HG02642 (cell line): ENCODE measurements at regions not wholly inside any gene's neighbourhood (a gene's known extent, or its start where the extent isn't known, plus 50 kb on each side); places are given as distances from the start of the nearest gene placed in this dataset.

Source experiments
- ATAC-seq: cut with Tn5 transposase; IDR thresholded peaks from one replicate; pipeline ENCODE4 v1.9.1; 2021; ENCODE audit warnings: mild to moderate bottlenecking; ENCODE audit not compliant: unreplicated experiment, poor library complexity

DNA sequence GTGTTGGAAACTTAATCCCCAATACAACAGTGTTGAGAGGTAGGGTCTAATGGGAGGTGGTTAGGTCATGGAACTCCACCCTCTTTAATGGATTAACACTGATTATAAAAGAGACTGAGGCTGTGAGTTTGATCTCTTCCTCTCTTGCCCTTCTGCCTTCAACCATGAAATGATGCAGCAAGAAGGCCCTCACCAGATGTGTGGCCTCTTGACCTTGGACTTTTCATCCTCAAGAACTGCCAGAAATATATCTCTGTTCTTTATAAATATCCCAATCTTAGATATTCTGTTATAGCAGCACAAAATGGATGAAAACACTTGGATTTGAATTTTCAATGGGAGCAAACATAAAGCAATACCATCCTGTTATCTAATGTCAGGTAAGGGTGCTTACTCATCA lies 67.6 kb downstream of the NMUR2 start:
- ATAC-seq: no peak

DNA sequence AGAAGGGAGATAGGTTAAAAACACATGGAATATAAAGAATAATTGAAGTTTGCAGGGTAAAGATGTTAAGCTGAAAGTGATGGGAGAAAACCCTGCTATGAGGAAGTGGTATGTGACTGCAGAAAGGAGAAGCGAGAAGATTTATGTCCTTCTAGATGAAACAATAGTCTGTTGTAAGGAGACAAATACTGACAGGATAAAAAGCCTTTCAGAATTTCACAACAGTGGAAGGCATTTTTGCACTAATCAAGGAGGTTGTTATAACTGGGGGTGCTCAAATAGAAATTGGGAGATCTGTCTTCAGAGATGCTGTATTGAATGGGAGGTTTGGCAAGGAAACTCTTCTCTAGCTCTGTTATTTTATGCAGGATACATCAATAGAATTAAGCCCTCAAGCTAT lies 69.6 kb downstream of the NMUR2 start:
- no peak for ATAC-seq

DNA sequence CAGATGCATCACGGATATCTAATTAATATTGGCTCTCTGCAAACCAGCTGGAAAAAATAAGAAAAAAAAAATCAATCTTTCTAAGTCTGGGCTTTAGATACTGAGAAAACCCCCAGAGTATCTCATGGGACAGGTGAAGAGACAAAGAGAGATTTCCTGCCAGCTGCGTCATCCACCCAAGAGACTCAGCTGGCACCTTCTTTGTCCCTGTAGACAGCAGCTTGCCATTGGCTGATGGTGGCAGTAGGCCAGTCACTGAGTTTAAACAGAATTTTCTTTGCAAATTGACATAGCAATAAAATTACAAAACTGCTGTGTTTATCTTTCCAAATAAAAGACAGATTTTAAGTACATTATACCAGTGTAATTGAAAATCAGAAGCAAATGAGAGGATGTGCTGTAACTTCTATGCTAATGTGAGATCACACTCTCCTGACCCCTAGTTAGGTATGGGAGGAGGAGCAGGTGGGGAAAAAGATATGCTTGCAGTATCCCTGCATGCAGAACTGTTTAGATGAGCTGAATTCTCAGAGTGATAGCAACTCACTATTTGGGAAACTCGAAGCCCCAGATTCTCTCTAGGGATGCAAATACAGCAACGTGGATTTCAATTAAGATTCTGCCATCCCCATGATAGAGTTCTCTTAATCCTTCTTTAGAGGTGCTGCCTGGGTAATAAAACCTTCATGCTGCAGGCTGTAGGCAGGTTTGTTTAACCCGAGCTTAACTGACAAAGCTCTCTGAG lies 72.2 kb downstream of the NMUR2 start:
- no peak for ATAC-seq

DNA sequence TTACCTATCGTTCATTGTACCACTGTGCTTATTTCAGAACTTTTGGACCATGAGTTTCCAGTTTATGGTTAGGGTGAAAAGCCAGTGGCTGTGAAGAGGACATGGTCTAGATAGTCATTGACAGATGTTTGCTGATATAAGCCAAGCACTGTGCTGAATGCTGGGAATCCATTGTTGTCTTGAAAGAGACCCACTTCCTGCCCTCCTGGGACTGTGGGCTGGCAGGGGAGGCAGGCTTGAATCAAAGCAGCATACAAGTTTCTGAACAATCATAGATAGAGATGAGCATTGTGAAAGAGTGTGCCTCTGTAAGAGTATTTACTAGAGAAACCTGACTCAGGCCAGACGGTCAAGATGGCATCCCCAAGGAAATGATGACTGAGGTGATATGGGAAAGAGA lies 73.4 kb downstream of the NMUR2 start:
- no peak for ATAC-seq

DNA sequence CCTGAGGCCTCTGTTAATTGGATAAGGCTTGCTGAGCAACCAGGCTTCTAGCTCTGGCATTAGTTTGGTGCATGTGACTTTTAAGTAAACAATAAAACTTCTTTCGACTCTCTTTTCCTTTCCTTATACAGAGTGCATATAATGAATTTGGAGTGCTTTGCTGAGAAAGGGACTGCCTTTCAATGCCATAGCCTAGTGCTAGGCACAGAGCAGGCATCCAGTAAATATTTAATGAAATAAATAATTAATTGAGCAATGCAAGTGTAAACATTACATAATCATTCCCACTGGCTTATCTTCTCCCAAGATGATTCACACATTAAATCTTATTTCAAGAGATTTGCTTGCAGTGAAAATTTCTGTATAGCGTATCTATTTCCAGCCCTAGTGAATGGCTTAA lies 74.1 kb downstream of the NMUR2 start:
- ATAC-seq: no peak

DNA sequence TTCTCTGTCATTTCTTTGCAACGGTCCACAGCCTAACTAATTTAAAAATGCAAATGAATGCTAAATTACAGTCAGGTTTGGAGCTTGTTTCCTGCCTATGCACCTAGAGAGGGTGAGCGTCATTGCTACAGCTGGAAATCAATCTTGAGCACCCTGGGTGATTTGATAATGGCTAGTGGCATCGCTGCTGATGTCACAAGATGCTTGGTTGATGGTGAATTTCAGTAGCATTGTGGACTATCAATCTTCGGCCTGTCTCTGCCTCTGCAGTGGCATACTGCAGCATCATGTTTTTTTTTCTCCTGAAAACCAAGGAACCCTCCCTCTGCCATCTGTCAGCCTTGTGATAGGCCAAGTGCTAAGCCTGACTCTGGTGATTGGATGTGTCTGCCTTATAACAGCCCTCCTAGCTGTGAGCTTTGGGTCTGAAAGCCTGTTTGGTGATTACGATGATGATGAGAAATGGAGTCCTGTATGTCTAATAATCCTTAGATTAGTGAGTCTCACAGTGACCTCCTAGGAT lies 75.3 kb downstream of the NMUR2 start:
- no peak for ATAC-seq

GRCh38 chr5:152329207-152329606 lies 75.9 kb downstream of the NMUR2 start:
- ATAC-seq: no peak

DNA sequence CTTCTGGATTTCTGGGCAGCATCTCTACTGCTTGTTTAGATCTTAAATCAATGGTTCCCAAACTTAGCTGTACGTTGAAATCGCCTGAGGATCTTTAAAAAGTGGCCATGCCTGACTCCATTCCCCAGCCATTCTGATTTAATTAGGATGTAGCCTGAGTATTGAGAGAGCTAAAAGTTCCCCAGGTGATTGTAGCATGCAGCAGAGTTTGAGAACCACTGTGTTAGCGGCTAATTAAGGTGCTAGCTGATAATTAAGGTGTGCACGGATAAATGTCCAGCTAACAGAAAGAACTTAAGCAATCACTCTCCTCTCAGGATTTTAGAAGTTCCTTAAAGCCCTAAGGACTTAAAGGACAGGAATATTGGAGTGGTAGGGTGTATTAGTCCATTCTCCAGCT lies 89.1 kb downstream of the NMUR2 start:
- no peak for ATAC-seq

GRCh38 chr5:152314196-152314829 lies 90.8 kb downstream of the NMUR2 start:
- no peak for ATAC-seq

- ATAC-seq: no peak
These were observed 95.1 kb downstream of the NMUR2 start for GRCh38 chr5:152309926-152310450.

DNA sequence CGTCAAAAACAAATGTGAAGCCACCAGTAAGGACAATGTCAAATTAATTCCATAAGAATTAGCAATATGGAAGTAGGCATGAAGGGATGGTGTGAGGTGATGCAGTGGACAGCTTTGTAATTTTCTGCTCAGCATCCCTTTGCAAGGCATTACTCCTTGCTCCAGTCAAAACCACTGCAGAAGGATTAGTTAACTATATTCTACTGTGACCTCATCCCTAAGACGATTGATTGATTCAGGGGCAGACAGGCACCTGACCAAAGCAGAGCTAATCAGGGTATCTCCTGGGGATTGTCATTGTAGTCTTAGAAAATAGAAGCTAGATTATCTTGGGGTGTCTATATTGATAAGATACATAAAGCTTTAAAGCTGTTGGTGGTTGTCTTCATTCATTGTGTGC lies 98.7 kb downstream of the NMUR2 start:
- ATAC-seq: no peak

- ATAC-seq: no peak
These were observed 99.6 kb downstream of the NMUR2 start for GRCh38 chr5:152305525-152305924.

DNA sequence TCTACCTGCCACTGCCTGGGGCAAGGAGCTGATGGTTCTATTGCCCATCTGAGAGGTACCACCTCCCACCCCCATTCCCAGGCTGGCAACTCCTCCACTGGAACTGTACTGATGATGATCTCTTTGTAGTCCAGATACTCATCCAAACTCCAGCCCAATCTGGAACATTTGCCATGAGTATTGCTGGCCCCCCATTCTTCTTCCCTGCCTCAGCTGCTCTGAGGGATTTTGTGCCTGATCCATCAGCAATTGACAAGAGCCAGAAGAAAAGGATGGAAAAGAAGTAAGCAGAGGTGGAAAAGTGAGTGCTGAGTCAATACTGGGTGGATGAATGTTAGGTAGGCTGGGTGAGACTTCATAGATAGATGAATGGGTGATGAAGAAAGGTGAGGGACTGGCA lies 101.2 kb downstream of the NMUR2 start:
- no peak for ATAC-seq

- no peak for ATAC-seq
These were observed 107.2 kb downstream of the NMUR2 start for GRCh38 chr5:152297866-152298265.

DNA sequence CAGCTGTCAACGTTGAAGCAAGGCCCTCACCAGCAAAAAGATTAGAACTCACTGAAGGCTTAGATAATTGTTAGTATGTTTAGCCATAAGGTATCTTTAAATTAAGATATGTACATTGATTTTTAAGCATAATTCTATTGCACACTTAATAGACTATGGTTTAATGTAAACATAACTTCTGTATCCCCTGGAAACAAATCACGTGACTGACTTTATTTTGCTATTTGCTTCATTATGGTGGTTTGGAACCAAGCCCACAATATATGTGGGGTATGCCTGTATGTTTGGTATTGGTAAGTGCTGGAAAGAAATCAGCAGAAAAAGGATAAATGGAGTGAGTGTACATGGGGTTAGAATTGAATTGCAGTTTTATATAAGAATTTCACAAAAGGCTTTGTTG lies 111.9 kb downstream of the NMUR2 start:
- ATAC-seq: no peak

- no peak for ATAC-seq
These were observed 114.9 kb downstream of the NMUR2 start for GRCh38 chr5:152290181-152290580.

DNA sequence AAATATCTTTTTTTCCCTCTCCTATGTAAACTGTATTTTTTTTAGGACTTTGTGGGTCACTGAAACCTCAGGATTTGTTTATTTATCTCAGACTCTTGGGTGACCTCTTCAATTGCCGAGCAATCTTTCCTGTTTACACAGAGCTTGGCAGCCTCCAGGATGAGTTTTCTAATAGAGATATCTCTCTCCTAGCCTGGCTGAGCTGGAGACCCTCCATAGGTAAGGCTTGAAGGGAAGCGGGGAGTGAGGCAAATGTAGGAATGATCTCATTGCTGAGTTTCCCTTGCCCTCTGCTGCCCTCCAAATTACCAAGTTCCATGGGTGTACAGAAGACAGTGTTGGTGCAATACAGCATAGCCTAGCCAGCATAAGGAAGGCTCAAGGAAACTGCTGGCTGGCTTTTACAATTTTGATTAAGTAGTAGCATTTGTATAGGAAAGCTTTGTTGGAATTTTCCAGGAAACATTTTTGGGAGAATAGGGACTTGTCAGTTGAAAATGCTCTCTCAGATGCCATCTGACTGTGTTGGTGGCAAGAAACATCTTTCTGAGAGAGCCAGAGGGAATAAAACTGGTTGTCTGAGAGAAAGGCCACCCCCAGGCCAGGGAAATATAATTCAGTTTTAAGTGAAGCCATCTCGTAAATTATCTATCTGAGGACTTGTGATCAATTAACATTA lies 116.0 kb downstream of the NMUR2 start:
- no peak for ATAC-seq

- ATAC-seq: no peak
These were observed 116.6 kb downstream of the NMUR2 start for GRCh38 chr5:152288499-152288898.

GRCh38 chr5:152285764-152286163 lies 119.3 kb downstream of the NMUR2 start:
- no peak for ATAC-seq

GRCh38 chr5:152282331-152282730 lies 122.7 kb downstream of the NMUR2 start:
- no peak for ATAC-seq

- ATAC-seq: no peak
These were observed 127.1 kb downstream of the NMUR2 start for GRCh38 chr5:152277936-152278335.
